Heart left ventricle (tissue), 13 donors: ENCODE measurements at regions not wholly inside any gene's neighbourhood (a gene's known extent, or its start where the extent isn't known, plus 50 kb on each side); places are given as distances from the start of the nearest gene placed in this dataset.

Source experiments
- CTCF ChIP-seq, 12 donors: fragments of 200-600 bp; sonication (generic) in 4 of 12; IDR thresholded peaks; one replicate each; pipeline versions ENCODE4 v1.5.0 to v1.8.0; 2018 to 2022; ENCODE audit warnings: antibody characterized with exemption in 12 of 12, mild to moderate bottlenecking in 5 of 12
- POLR2A ChIP-seq, 2 donors: fragments of 450-650 bp; IDR thresholded peaks; one replicate each; pipeline ENCODE4 v1.6.1; 2017; ENCODE audit warnings: antibody characterized with exemption in 2 of 2, mild to moderate bottlenecking in 2 of 2, moderate library complexity in 2 of 2
- donor health status: ischemic (EF 13 %, LVEDD 7.1; RV severe dilation, severe dysfunction).
- donor health status: DM: no; HTN: yes; CAD: no.
- donor health status: DM: no; HTN: no; CAD: no.
- donor health status: ischemic (EF 25% LVEDD 6.9; RV normal size, moderate dysfunction).
- donor health status: ischemic (EF 25% LVEDD 5.7; RV mildly dilated, moderate dysfunction).
- donor health status: ischemic (EF 35%, LVEDD 5.7; RV mildly dilated, moderate dysfunction).
- donor health status: nonischemic (EF 11% LVEDD 7.7; RV severe dilation, severe dysfunction).
- donor health status: DM: yes; HTN: yes; CAD: no.
- donor health status: PGD.
- donor health status: ischemic (EF 29% LVEDD 5.4; RV normal size, mild dysfunction).
- donor health status: nonischemic (EF 23%, LVEDD 6.1; RV moderate dilation, normal function).

DNA sequence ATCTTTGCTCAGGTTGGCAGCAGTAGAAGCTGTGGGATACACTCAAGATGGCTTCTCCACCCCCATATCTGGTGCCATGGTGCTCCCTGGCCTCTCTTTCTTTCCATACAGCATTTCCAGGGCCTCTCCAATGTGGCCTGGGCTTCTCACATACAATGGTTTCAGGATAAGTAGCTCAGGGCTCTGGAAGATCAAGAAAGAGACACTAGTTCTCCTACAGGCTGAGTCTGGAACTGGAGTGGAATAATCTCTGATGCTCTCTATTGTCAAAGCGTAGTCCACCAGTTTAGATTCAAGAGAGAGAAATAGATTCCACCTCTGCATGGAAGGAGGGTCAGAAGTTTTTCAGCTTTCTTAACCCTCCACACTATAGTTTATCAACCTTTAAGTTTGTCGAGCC lies 138.2 kb upstream of the AADAT start:
- TF ChIP-seq CTCF (IDR thresholded peaks at IDR 0.05) = no peak
- TF ChIP-seq POLR2A (IDR thresholded peaks at IDR 0.05) = no peak
